ENCODE measurements at regions not wholly inside any gene's neighbourhood (a gene's known extent, or its start where the extent isn't known, plus 50 kb on each side); places are given as distances from the start of the nearest gene placed in this dataset.

DNA sequence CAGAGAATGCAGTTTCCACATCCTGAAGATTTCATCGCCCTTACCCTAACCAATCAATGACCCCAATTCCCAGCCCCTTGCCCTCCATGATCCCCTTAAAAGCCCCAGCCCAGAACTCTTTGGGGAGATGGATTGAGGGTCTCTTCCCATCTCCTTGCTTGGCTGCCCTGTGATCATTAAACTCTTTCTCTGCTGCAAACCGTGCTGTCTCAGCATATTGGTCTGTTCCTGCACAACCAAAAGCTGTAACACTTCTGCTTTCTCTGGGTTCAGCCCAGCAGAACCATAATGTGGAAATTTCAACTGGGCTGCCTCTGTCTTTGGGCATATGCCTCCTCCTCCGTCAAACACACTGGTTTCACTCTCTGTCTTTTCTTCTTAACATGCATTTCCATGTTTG lies 67.0 kb upstream of the NLRP1 start:
- Histone ChIP-seq H4K5ac (ENCODE audit: insufficient read length, low read depth, low read length) (no peak overlapping the region), H2BK20ac (ENCODE audit: low read depth, low read length, poor library complexity, severe bottlenecking) (no peak overlapping the region), H3K4me2 (ENCODE audit: insufficient read depth, insufficient read length, low read length) (no peak overlapping the region), H3K79me2 (ENCODE audit: insufficient read depth, low read length) (no peaks in the 10 kb centered on the region), H3K27me3 (ENCODE audit: insufficient read depth, low read length) (no peaks in the 10 kb centered on the region), H3K56ac (ENCODE audit: insufficient read length, low read depth, low read length) (no peak overlapping the region), H3K9ac (ENCODE audit: extremely low read depth, insufficient read length, low read length) (no peak overlapping the region), H2AFZ (ENCODE audit: low read length) (no peak overlapping the region), H2AK5ac (ENCODE audit: insufficient read length, low read length) (no peak overlapping the region), H3K23me2 (ENCODE audit: insufficient read length, low read depth, low read length, poor library complexity, severe bottlenecking) (no peaks in the 10 kb centered on the region), H3K79me1 (ENCODE audit: insufficient read depth, low read depth, low read length, poor library complexity, severe bottlenecking) (no peaks in the 10 kb centered on the region), H2BK5ac (ENCODE audit: insufficient read length, low read length) (no peak overlapping the region), H3K4ac (ENCODE audit: low read depth, low read length) (no peak overlapping the region), H3K14ac (ENCODE audit: insufficient read depth, low read length) (no peak overlapping the region), H2BK15ac (ENCODE audit: low read depth, low read length) (no peak overlapping the region), H3K4me1 (ENCODE audit: insufficient read depth, low read length) (no peaks in the 10 kb centered on the region), H3K18ac (ENCODE audit: insufficient read length, low read depth, low read length) (no peak overlapping the region), H2BK12ac (ENCODE audit: insufficient read length, low read depth, low read length) (no peak overlapping the region), H3K9me3 (ENCODE audit: control insufficient read depth, low read depth, low read length) (peaks cover 5% of the 10 kb centered on the region), H4K20me1 (ENCODE audit: control insufficient read depth, insufficient read depth, insufficient read length) (no peaks in the 10 kb centered on the region), H3T11ph (ENCODE audit: low read length) (no peak overlapping the region), H2BK120ac (ENCODE audit: low read depth, low read length, poor library complexity, severe bottlenecking) (no peak overlapping the region), H4K8ac (replicated peaks; ENCODE audit: insufficient read length, low read depth, low read length) (no peak overlapping the region), H3K23ac (ENCODE audit: insufficient read length, low read depth, low read length) (no peak overlapping the region), H4K91ac (ENCODE audit: insufficient read length, low read depth, low read length) (no peak overlapping the region), H3K27ac (ENCODE audit: insufficient read length, low read depth, low read length) (no peak overlapping the region)
- H3K36me3 Mint-ChIP-seq (ENCODE audit: insufficient read depth in 1 of 3, low read depth in 3 of 3): peaks cover 0 to 6% (median 6%) of the 10 kb centered on the region in 3 experiments; a peak in 6 of 7 replicates
- no peak for DNase-seq
- H3K27ac Mint-ChIP-seq: no peak overlapping the region
- H3K9me3 Mint-ChIP-seq: peaks cover 12 to 20% of the 10 kb centered on the region in 2 experiments
- no peak overlapping the region for H3K4me3 Mint-ChIP-seq
- peaks cover 9 to 10% of the 10 kb centered on the region in 2 experiments; a peak in 3 of 4 replicates for H3K4me1 Mint-ChIP-seq
- H3K27me3 Mint-ChIP-seq (ENCODE audit: low read depth): peaks cover 12% of the 10 kb centered on the region
- TF ChIP-seq, protein P1, sequence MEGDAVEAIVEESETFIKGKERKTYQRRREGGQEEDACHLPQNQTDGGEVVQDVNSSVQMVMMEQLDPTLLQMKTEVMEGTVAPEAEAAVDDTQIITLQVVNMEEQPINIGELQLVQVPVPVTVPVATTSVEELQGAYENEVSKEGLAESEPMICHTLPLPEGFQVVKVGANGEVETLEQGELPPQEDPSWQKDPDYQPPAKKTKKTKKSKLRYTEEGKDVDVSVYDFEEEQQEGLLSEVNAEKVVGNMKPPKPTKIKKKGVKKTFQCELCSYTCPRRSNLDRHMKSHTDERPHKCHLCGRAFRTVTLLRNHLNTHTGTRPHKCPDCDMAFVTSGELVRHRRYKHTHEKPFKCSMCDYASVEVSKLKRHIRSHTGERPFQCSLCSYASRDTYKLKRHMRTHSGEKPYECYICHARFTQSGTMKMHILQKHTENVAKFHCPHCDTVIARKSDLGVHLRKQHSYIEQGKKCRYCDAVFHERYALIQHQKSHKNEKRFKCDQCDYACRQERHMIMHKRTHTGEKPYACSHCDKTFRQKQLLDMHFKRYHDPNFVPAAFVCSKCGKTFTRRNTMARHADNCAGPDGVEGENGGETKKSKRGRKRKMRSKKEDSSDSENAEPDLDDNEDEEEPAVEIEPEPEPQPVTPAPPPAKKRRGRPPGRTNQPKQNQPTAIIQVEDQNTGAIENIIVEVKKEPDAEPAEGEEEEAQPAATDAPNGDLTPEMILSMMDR (conservative IDR thresholded peaks at IDR 0.05): no peak
- WGBS (ENCODE audit: extremely low coverage, insufficient read length, low lambda C conversion rate): no CpG with 5 or more reads among the region's 3 CpGs
